ENCODE measurements at regions not wholly inside any gene's neighbourhood (a gene's known extent, or its start where the extent isn't known, plus 50 kb on each side); places are given as distances from the start of the nearest gene placed in this dataset.

- no peak for DNase-seq (ENCODE audit: low read depth, low spot score)
- in situ Hi-C loops (cut with HindIII; ENCODE audit: low pct_unique_long_range_greater_than_20kb, low sequenced_read_pairs) = no loop called here
These were observed 205.9 kb downstream of the IKZF2 start for GRCh38 chr2:212945526-212945925.

DNA sequence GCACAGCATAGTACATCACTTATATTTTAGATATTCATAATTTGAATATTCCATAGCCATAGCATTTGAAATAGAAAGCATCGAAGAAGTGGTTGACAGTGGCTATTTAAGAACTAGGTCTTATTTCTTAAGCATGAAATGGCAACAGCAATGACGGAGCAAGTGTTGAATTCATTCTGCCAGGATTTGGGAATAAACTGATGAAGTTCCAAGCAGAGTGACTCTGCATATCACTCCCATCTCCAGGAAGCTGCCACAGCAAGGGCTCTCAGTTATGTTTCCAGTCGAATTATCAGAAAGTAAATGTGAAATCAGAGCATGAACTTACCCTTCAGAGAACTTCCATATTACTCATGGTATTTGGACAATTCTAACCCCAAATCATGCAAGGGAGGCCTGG, 208.1 kb downstream of the IKZF2 start:
- no peak for DNase-seq (ENCODE audit: low read depth, low spot score)
- in situ Hi-C loops (cut with HindIII; ENCODE audit: low pct_unique_long_range_greater_than_20kb, low sequenced_read_pairs) = no loop called here

DNA sequence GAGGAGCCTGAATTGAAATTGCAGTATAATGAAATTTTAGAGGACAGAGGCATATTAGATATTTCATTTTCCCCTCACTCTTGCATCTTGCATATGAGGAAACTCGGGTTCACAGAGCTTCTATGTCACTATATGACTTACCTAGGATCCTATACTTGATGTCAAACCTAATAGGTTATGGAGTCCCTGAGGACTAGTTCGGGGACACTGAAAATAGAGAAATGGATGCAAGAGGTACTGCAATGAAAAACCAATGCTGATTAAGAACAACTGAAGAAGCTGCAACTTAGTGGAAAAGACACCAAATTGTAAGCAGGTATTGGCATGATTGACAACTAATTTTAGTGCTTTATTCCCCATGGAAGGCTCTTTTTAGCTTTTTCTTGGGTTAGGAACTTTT, 210.1 kb downstream of the IKZF2 start:
- in situ Hi-C loops (cut with HindIII; ENCODE audit: low pct_unique_long_range_greater_than_20kb, low sequenced_read_pairs) = no loop called here
- no peak for DNase-seq (ENCODE audit: low read depth, low spot score)

GRCh38 chr2:212940816-212941215, 210.6 kb downstream of the IKZF2 start:
- in situ Hi-C loops (cut with HindIII; ENCODE audit: low pct_unique_long_range_greater_than_20kb, low sequenced_read_pairs) = no loop called here
- no peak for DNase-seq (ENCODE audit: low read depth, low spot score)

GRCh38 chr2:212939777-212940531, 211.5 kb downstream of the IKZF2 start:
- DNase-seq (ENCODE audit: low read depth, low spot score) = no peak
- in situ Hi-C loops (cut with HindIII; ENCODE audit: low pct_unique_long_range_greater_than_20kb, low sequenced_read_pairs) = no loop called here

- in situ Hi-C loops (cut with HindIII; ENCODE audit: low pct_unique_long_range_greater_than_20kb, low sequenced_read_pairs) = no loop called here
- no peak for DNase-seq (ENCODE audit: low read depth, low spot score)
These were observed 213.1 kb downstream of the IKZF2 start for GRCh38 chr2:212938144-212938793.

GRCh38 chr2:212936572-212936971, 214.8 kb downstream of the IKZF2 start:
- no peak for DNase-seq (ENCODE audit: low read depth, low spot score)
- in situ Hi-C loops (cut with HindIII; ENCODE audit: low pct_unique_long_range_greater_than_20kb, low sequenced_read_pairs) = no loop called here

GRCh38 chr2:212935752-212936151, 215.7 kb downstream of the IKZF2 start:
- in situ Hi-C loops (cut with HindIII; ENCODE audit: low pct_unique_long_range_greater_than_20kb, low sequenced_read_pairs) = no loop called here
- DNase-seq (ENCODE audit: low read depth, low spot score) = no peak

GRCh38 chr2:212931271-212931670, 220.1 kb downstream of the IKZF2 start:
- no peak for DNase-seq (ENCODE audit: low read depth, low spot score)
- in situ Hi-C loops (cut with HindIII; ENCODE audit: low pct_unique_long_range_greater_than_20kb, low sequenced_read_pairs) = no loop called here

DNA sequence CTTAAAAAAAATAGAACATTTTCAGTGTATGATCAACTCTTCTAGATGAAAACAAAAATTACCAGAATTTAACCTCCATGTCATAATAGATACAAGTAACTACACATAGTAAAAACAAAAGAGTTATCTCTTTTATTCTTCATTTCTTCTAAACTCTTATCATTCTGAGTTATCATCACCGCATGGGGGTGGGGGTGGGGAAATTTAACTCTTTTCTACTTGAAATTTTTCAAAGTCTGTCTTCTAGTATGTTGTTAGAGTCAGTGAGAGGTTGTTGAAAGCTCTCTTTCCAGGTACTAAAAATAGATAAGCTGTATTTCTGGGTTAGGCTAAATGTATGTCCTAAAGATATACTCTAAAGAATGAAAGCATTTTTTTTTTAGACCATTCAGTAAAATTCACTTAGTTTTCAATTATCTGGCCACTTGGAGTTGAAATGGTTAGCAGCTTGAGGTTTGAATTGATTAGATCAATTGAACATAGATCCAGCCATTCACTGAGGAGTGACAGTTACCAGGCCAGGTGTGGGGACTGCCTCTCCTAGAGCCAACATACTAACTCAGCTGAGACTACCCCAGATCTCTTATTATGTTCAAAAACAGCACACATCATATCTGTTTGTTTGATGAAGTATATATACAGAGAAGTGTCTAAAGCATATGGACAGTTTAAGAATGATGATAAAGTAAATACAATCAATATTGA, 220.7 kb downstream of the IKZF2 start:
- no peak for DNase-seq (ENCODE audit: low read depth, low spot score)
- in situ Hi-C loops (cut with HindIII; ENCODE audit: low pct_unique_long_range_greater_than_20kb, low sequenced_read_pairs) = no loop called here

- no peak for DNase-seq (ENCODE audit: low read depth, low spot score)
- in situ Hi-C loops (cut with HindIII; ENCODE audit: low pct_unique_long_range_greater_than_20kb, low sequenced_read_pairs) = no loop called here
These were observed 221.4 kb downstream of the IKZF2 start for GRCh38 chr2:212929971-212930370.

DNA sequence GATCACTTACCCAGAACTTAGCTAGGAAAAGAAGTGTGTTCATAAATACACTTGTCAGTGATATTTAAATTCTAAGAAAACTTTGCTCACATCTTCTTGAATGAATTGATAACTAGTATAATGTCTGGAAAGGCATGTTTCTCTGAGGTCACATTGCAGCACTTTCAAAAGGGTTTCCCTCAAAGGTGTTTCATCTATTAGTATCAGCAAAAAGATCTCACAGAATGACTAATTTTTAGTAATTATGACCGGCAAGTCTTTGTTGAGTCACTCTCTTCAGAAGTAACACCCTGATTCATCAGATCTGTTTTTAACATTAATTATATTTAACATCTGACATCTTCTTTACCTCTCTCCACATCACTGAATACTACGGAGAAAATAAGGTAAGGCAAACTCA, 222.3 kb downstream of the IKZF2 start:
- no peak for DNase-seq (ENCODE audit: low read depth, low spot score)
- in situ Hi-C loops (cut with HindIII; ENCODE audit: low pct_unique_long_range_greater_than_20kb, low sequenced_read_pairs) = no loop called here

DNA sequence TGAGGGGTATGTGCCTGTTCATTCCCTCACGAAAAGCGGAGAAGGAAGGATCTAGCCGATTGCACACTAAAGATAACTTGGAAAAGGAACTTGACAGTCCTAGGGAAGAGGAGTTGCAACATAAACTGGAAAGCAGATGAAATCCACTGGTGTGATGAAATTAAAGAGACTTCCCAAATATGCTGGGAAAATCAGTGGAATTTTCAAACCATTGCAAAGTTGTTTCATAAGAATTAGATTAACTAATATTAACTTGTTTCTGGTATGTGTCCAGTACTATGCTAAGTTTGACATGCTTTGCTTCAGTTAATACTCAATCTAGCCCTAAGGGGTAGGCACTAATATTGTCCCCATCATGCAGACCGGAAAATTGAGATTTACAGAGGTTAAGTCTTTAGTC, 222.7 kb downstream of the IKZF2 start:
- in situ Hi-C loops (cut with HindIII; ENCODE audit: low pct_unique_long_range_greater_than_20kb, low sequenced_read_pairs) = no loop called here

GRCh38 chr2:212926940-212927339, 224.5 kb downstream of the IKZF2 start:
- in situ Hi-C loops (cut with HindIII; ENCODE audit: low pct_unique_long_range_greater_than_20kb, low sequenced_read_pairs) = no loop called here
- no peak for DNase-seq (ENCODE audit: low read depth, low spot score)

More for the DNA sequence above, 222.7 kb downstream of the IKZF2 start:
- DNase-seq (ENCODE audit: low read depth, low spot score) = no peak

GRCh38 chr2:212923393-212923792, 228.0 kb downstream of the IKZF2 start:
- DNase-seq (ENCODE audit: low read depth, low spot score) = no peak
- in situ Hi-C loops (cut with HindIII; ENCODE audit: low pct_unique_long_range_greater_than_20kb, low sequenced_read_pairs) = no loop called here

DNA sequence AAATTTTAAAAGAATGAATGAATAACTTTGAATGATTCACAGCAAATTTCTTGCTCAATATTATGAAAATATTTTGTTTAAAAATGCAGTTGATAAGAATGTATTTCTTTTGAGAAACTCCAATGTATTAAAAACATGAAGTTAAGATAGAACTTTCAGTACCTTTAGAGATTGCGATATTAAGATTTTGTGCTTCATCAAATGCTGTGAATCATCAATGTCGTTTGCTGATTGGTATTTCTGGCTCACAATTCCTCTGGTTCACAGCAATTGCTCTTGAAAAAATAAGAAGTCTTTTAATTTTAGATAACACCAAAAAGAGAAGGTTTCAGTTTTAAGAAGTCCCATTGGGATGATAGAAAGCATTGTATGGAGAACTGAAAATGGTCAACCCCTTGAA, 228.7 kb downstream of the IKZF2 start:
- in situ Hi-C loops (cut with HindIII; ENCODE audit: low pct_unique_long_range_greater_than_20kb, low sequenced_read_pairs) = no loop called here
- DNase-seq (ENCODE audit: low read depth, low spot score) = no peak

DNA sequence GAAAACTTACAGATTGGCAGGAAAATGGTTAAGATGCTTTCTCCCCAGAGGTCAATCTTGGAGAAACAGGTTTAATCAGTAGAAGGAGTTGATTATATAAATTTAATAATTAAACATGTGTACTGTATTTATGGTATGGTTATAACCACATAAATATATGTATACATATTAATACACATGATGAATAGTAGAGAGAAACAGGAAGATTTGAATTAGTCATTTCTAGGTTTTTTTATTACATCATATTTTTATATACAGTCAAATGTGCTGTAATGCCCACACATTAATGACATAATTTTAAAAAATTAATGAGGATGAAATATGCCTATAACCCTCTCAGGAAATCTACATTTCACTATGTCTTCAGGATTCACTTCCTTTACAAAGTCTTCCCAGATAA, 229.7 kb downstream of the IKZF2 start:
- in situ Hi-C loops (cut with HindIII; ENCODE audit: low pct_unique_long_range_greater_than_20kb, low sequenced_read_pairs) = no loop called here
- no peak for DNase-seq (ENCODE audit: low read depth, low spot score)

GRCh38 chr2:212921061-212921460, 230.4 kb downstream of the IKZF2 start:
- no peak for DNase-seq (ENCODE audit: low read depth, low spot score)
- in situ Hi-C loops (cut with HindIII; ENCODE audit: low pct_unique_long_range_greater_than_20kb, low sequenced_read_pairs) = no loop called here

GRCh38 chr2:212919238-212919637, 232.2 kb downstream of the IKZF2 start:
- in situ Hi-C loops (cut with HindIII; ENCODE audit: low pct_unique_long_range_greater_than_20kb, low sequenced_read_pairs) = no loop called here

More at GRCh38 chr2:212919238-212919637, 232.2 kb downstream of the IKZF2 start:
- DNase-seq (ENCODE audit: low read depth, low spot score) = no peak
